Gastrocnemius medialis (tissue), 4 donors: ENCODE measurements at regions not wholly inside any gene's neighbourhood (a gene's known extent, or its start where the extent isn't known, plus 50 kb on each side); places are given as distances from the start of the nearest gene placed in this dataset.

Experiments used
- ATAC-seq, 2 donors: fragments of 150-250 bp; one replicate each; pipeline ENCODE4 v1.9.1; 2016
- DNase-seq, 2 donors: peaks; one replicate each; pipeline ENCODE4 v3.0.0-alpha.2; 2019
- H3K27ac ChIP-seq, 4 donors: fragments of 200-600 bp; sonication (generic); 1 replicate in 1 of 4; 2 replicates in 3 of 4; pipeline ENCODE4 v1.5.1; 2016 to 2018; ENCODE audit warnings: mild to moderate bottlenecking in 2 of 4, moderate library complexity in 1 of 4
- H3K27me3 ChIP-seq, 3 donors: fragments of 200-600 bp; sonication (generic) in 2 of 3; 1 replicate in 1 of 3; 2 replicates in 2 of 3; pipeline versions ENCODE4 v1.5.1 to v1.6.0; 2016 to 2019; ENCODE audit warnings: mild to moderate bottlenecking in 1 of 3, moderate library complexity in 1 of 3
- H3K36me3 ChIP-seq, 2 donors: fragments of 200-600 bp; sonication (generic) in 1 of 2; one replicate each; pipeline ENCODE4 v1.5.1; 2017 to 2018
- H3K4me1 ChIP-seq, 2 donors: fragments of 200-600 bp; sonication (generic) in 1 of 2; one replicate each; pipeline ENCODE4 v1.5.1; 2016 to 2017; ENCODE audit warnings: mild to moderate bottlenecking in 2 of 2
- H3K4me3 ChIP-seq, 4 donors: fragments of 200-600 bp; sonication (generic) in 3 of 4; 1 replicate in 1 of 4; 2 replicates in 3 of 4; pipeline ENCODE4 v1.5.1; 2016 to 2019; ENCODE audit warnings: mild to moderate bottlenecking in 2 of 4
- H3K9me3 ChIP-seq, 3 donors: fragments of 200-600 bp; sonication (generic) in 2 of 3; 1 replicate in 1 of 3; 2 replicates in 2 of 3; pipeline ENCODE4 v1.5.1; 2016 to 2019
- CTCF ChIP-seq, 5 experiments: fragments of 450-650 bp in 3 of 5; fragments of 200-600 bp in 2 of 5; sonication (generic) in 2 of 5; IDR thresholded peaks in 4 of 5; conservative IDR thresholded peaks in 1 of 5; 1 replicate in 4 of 5; 2 replicates in 1 of 5; pipeline ENCODE4 v1.5.1; 2016 to 2019; ENCODE audit warnings: antibody characterized with exemption in 5 of 5, mild to moderate bottlenecking in 3 of 5, moderate library complexity in 3 of 5
- POLR2A ChIP-seq, 2 donors: fragments of 450-650 bp; IDR thresholded peaks; one replicate each; pipeline ENCODE4 v1.6.1; 2017; ENCODE audit warnings: antibody characterized with exemption in 2 of 2, mild to moderate bottlenecking in 2 of 2, moderate library complexity in 2 of 2
- in situ Hi-C, 4 donors: fragments of 200-750 bp; cut with MboI; loops; one replicate each; pipeline versions ENCODE4 v1.15.0 to v1.8.0; 2017; ENCODE audit warnings: low sequenced_read_pairs in 4 of 4
- intact Hi-C: fragments of 100-400 bp; cut with DNase I; formaldehyde crosslinking; loops from one replicate; pipeline ENCODE4 v1.15.1; 2023; ENCODE audit warnings: low total_unique reads

- intact Hi-C loops: no loop called here
- ATAC-seq (no peak), DNase-seq (no peak)
- Histone ChIP-seq H3K4me1 (no peaks in the 10 kb centered on the region), H3K36me3 (no peaks in the 10 kb centered on the region), H3K27me3 (no peaks in the 10 kb centered on the region), H3K4me3 (no peak overlapping the region), H3K9me3 (no peaks in the 10 kb centered on the region), H3K27ac (no peak overlapping the region)
- in situ Hi-C loops: no loop called here
- TF ChIP-seq CTCF (IDR thresholded peaks at IDR 0.05 in 4 of 5, conservative IDR thresholded peaks at IDR 0.05 in 1 of 5): no peak
- no peak for TF ChIP-seq POLR2A (IDR thresholded peaks at IDR 0.05)
Observed at GRCh38 chr17:71679832-71680231, 441.0 kb upstream of the SOX9 start.

- ATAC-seq: no peak
- no peak overlapping the region for H3K4me3 ChIP-seq
- no peaks in the 10 kb centered on the region for H3K9me3 ChIP-seq
- H3K27ac ChIP-seq: no peak overlapping the region
- intact Hi-C loops (no loop called here), in situ Hi-C loops (no loop called here)
- no peaks in the 10 kb centered on the region for H3K4me1 ChIP-seq
- TF ChIP-seq CTCF (IDR thresholded peaks at IDR 0.05 in 4 of 5, conservative IDR thresholded peaks at IDR 0.05 in 1 of 5) (no peak), POLR2A (IDR thresholded peaks at IDR 0.05) (no peak)
- DNase-seq: no peak
- no peaks in the 10 kb centered on the region for H3K27me3 ChIP-seq
- no peaks in the 10 kb centered on the region for H3K36me3 ChIP-seq
Observed at GRCh38 chr17:71681427-71682173, 439.2 kb upstream of the SOX9 start.

- H3K27me3 ChIP-seq: no peaks in the 10 kb centered on the region
- ATAC-seq: no peak
- in situ Hi-C loops: no loop called here
- H3K9me3 ChIP-seq: no peaks in the 10 kb centered on the region
- no peak overlapping the region for H3K27ac ChIP-seq
- H3K36me3 ChIP-seq: no peaks in the 10 kb centered on the region
- H3K4me1 ChIP-seq: no peaks in the 10 kb centered on the region
- H3K4me3 ChIP-seq: no peak overlapping the region
- TF ChIP-seq CTCF (IDR thresholded peaks at IDR 0.05 in 4 of 5, conservative IDR thresholded peaks at IDR 0.05 in 1 of 5): no peak
- no peak for TF ChIP-seq POLR2A (IDR thresholded peaks at IDR 0.05)
- DNase-seq: no peak
- intact Hi-C loops: no loop called here
Observed at GRCh38 chr17:71682174-71682494, 438.7 kb upstream of the SOX9 start.

GRCh38 chr17:71689782-71690181, 431.0 kb upstream of the SOX9 start:
- ATAC-seq (no peak), DNase-seq (no peak)
- no peaks in the 10 kb centered on the region for H3K4me1 ChIP-seq
- no peaks in the 10 kb centered on the region for H3K27me3 ChIP-seq
- in situ Hi-C loops (no loop called here), intact Hi-C loops (no loop called here)
- H3K4me3 ChIP-seq: no peak overlapping the region
- no peak overlapping the region for H3K27ac ChIP-seq
- no peaks in the 10 kb centered on the region for H3K36me3 ChIP-seq
- TF ChIP-seq POLR2A (IDR thresholded peaks at IDR 0.05) (no peak), CTCF (IDR thresholded peaks at IDR 0.05 in 4 of 5, conservative IDR thresholded peaks at IDR 0.05 in 1 of 5) (no peak)
- H3K9me3 ChIP-seq: no peaks in the 10 kb centered on the region

- no peak overlapping the region for H3K4me3 ChIP-seq
- no peaks in the 10 kb centered on the region for H3K9me3 ChIP-seq
- no peak for ATAC-seq
- in situ Hi-C loops (no loop called here), intact Hi-C loops (no loop called here)
- H3K4me1 ChIP-seq: no peaks in the 10 kb centered on the region
- no peaks in the 10 kb centered on the region for H3K27me3 ChIP-seq
- no peak overlapping the region for H3K27ac ChIP-seq
- no peak for DNase-seq
- no peak for TF ChIP-seq CTCF (IDR thresholded peaks at IDR 0.05 in 4 of 5, conservative IDR thresholded peaks at IDR 0.05 in 1 of 5)
- no peak for TF ChIP-seq POLR2A (IDR thresholded peaks at IDR 0.05)
- H3K36me3 ChIP-seq: no peaks in the 10 kb centered on the region
Observed at GRCh38 chr17:71699907-71700306, 420.9 kb upstream of the SOX9 start.
